T-helper 9 cell (primary cell): ENCODE measurements at regions not wholly inside any gene's neighbourhood (a gene's known extent, or its start where the extent isn't known, plus 50 kb on each side); places are given as distances from the start of the nearest gene placed in this dataset.
"Not testable (repeated sequence)": the region's sequence is repeated elsewhere in the genome, so short reads cannot be mapped to it uniquely, and the experiment has no call there.

Source experiments
- DNase-seq: peaks from one replicate; pipeline ENCODE4 v3.0.0-alpha.2; 2020

DNA sequence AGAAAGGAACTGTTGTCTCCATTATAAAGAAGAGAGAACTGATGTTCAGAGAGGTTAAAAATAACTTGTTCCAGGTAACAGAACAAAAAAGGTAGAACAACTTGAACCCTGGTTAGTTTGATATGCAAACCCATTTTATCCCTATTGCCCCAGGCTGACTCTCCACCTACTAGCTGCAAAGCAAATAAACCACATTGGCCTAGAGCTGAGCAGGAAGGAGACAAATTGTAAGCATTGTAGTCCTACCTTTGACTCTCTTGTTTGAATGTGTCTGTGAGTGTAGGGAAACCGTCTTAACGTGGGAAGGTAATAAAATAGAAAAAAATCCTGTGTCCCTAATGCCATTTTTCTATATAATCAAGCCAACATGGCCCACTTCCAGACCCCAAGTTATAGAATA is 126.4 kb downstream of the CCER1 start:
- DNase-seq: no peak

DNA sequence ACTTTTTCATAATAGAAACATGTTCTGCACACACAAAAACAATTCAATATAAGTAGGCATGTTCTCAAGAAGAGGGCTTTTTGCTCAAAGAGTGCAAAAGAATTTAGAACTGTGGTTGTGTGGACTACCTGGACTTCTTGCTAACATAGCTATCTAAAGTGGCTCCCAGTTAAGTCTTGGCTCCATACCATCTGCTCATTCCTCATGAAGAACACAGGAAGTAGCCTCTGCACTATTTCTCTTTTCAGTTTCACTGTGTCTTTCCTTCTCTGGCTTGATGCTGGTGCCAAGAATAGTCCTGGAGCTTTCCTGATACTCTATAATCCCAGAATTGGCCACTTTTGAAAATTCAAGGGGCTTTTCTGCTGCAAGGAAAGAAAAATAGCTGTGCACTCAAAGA is 127.4 kb downstream of the CCER1 start:
- no peak for DNase-seq

DNA sequence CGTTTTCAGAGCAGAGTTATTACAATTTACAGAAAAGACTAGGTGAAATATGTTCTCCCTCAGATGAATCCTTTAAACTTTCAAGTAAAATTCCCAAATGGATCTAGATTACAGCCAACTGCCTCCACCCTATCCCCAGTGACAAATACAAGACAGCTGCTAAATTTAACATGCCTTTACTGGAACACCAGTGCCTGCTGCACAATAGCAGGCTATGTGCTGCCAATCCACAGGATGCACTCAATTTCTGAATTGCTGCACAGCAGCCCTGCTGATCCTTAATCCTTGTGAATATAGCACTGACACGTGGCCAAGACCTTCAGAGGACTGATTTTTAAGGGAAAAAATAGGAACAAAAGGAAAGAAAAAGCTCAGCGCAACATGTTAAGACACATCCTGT is 128.9 kb downstream of the CCER1 start:
- DNase-seq: no peak

DNA sequence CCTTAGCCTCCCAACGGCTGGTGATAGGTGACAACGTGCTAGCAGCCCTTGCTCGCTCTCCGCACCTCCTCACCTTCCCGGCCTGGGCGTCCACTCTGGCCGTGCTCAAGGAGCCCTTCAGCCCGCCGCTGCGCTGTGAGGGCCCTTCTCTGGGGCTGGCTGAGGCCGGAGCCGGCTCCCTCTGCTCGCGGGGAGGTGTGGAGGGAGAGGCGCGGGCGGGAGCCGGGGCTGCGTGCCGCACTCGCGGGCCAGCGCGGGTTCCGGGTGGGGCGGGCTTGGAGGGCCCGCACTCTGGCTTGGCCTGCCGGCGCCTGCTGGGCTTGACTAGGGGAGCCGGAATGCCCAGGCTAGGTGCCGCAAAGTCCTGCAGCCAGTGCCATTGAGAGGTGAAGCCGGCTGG is 131.1 kb downstream of the CCER1 start:
- no peak for DNase-seq

DNA sequence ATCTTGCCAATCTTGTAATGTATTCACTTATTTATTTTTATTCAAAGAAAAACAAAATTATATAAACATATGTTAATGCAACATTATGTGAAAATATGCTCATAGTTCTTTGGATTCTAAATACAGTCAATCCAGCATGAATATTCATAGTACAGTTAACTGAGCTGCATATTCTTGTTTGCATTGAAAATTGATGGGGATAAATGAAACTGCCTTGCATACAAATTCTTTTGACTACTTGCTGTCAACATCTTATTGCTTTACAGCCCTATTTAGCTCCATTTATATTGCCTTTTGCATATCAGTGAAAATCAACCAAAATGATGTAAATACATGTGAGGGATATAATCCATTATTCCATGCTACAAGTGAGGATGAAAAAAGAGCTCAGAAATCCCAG is 135.3 kb downstream of the CCER1 start:
- no peak for DNase-seq

DNA sequence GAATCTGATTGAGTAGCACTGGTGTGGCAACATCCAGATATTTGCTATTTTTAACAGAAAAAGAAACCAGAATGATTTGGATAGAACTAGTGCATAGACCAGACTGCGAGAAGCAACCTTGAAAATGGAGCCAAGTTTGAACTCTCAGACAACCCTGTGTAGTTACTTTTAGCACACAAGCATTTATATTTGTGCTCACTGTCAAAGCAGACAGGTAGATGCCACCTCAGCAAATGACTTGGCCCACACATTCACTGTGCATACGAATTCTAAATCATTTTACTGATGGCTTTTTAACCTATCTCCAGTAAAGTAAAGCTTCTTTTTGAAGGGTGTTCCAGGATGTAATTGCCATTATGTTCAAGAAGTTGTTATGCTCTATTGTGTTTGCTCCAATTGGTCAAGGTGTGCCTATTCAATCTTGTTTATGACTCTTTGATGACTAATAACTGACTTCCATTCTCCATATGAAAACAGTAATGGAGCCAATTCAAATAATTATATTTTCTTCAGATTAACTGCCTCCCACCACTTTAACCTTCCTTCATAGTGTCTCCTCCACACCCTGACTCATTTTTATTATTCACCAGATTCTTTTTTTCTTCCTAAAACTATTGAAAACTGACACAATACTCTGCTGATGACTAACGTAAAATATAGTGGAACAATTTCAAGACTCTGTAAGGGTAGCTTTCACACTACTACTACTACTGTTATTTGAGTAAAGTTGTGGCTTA is 138.5 kb downstream of the CCER1 start:
- DNase-seq: no peak

DNA sequence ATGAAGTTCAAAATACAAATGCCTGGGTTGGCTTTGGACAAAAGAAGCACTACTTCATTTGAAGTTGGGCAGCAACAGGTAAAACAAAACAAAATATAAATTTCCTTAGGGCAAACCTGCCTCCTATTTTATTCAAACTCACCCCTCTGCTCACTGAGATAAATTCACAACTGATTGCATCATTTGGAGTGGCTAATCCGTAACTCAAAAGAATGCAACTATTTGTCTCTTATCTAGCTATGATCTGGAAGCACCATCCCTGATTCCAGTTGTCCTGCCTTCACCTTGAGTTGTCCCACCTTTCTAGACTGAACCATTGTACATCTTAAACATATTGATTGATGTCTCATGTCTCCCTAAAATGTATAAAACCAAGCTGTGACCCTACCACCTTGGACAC is 145.0 kb downstream of the CCER1 start:
- DNase-seq: no peak

DNA sequence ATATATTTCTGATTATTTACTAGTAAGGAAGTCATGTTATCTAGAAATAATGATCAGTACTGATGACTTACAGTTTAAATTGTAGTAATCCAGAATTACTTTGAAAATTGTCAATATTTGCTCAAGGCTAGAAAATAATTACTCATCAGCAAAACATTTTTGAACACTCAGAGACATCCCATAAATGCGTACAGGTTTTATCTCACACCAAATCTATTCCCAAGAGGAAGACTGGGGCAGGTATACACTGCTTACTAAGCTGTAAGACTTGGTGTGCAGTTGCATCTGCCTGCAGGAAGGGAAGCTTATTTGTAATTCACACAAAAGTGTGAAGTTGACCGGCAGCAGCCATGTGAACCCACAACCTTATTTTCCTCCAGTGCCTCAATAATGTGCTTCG is 146.4 kb downstream of the CCER1 start:
- no peak for DNase-seq

DNA sequence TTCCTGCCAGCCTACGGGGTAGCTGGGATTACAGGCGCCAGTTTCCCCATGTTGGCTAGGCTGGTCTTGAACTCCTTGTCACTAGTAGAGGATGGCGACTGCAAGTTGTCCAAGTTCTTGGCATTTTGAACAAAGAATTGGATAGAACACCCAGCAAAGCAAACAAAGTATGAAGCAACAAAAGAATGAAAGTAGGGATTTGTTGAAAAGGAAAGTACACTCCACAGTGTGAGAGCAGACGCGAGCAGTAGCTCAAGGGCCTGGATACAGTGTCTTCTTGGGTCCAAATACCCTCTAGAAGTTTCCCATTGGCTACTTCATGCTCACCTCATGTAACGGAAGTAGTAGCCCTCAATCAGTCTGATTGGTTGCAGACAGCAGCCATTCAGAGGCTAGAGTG is 152.2 kb downstream of the CCER1 start:
- no peak for DNase-seq

DNA sequence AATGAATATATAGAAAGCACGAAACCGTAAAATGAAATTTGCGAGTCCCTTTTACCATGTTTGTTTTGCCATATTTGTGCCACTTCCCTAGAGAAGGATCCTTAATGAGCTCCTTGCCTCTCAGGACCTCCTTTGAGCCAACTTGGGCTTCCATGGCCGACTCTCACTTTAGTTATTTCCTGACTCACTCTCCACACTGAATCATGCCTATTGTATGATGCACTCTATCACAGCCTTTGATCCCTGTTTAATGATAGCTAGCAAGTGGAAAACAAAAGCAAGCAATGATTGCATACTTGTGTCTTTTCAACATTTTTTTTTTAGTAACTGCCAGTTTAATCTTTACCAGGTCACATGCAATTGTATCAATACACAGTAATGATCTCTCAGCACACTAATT is 153.2 kb downstream of the CCER1 start:
- DNase-seq: no peak

DNA sequence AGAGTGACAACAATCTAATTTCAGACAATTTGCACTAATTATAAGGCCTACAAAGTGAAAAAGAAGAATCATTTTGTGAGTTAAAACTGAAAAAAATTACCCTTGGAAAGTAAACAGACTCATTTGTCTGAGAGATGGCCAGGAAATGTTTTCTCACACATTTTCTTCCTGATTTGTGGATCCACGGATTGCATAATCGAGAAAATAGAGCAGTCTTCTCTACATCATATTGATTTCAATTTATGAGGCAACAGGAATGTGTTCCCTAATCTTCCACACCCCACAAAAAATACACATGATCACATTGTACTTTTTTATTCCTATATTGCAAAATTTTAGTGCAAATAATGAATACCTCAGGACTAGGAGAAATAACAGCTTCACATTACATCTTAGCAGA is 160.8 kb downstream of the CCER1 start:
- DNase-seq: no peak

DNA sequence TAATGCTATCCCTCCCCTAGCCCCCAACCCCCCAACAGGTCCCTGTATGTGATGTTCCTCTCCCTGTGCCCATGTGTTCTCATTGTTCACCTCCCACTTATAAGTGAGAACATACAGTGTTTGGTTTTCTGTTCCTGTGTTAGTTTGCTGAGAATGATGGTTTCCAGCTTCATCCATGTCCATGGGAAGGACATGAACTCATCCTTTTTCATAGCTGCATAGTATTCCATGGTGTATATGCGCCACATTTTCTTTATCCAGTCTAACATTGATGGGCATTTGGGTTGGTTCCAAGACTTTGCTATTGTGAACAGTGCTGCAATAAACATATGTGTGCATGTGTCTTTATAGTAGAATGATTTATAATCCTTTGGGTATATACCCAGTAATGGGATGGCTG is 162.3 kb downstream of the CCER1 start:
- not testable (repeated sequence) for DNase-seq

DNA sequence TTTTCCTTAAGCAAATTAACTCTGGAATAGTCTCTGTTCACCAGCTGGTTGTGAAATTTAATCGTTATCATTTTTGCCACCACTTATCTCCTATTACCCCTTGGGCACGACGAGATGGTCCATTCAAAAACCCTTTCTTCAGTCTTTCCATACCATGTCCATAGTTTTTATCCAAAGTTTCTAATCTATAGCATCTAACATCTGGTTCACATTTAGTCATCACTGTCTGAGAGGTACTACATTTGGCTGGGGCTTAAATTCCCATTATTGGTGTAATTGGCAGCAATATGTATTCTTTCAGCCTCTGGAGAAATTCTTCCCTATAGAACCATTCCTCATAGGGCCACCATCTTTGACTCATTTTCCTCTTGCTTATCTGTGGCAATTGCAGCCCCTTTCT is 163.5 kb downstream of the CCER1 start:
- no peak for DNase-seq

DNA sequence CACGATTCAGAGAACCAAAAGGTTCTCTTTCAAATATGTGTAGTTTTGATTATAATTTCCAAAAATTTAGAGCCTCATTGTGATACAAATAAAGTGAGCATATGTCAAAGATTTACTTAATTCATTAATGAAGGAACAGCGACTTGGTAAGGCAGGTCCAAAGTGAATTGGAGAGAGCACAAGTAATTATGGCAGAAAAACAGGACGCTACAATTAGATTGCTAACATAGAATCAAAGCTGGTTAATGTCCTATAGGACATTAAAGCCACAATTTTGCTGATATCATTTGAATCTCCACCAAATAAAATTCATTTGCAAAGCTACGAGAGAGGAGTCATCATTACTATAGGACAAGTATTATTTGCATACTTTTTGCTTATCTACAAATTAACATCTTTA is 164.2 kb downstream of the CCER1 start:
- DNase-seq: no peak

DNA sequence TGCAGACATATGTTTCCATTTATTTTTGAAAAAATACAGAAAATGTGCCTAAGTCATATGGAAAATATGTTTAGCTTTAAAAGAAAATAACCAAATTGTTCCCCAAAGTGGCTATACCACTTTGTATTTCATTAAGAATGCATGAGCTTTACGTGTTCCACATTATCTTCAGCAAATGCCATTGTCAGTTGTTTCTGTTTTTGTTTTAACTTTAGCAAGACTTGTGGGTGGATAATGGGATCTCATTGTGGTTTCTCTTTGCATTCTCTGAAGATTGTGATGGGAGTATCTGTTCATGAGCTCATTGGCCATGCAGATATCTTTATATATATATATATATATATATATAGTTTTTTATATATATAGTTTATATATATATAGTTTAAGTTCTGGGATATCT is 181.5 kb downstream of the CCER1 start:
- no peak for DNase-seq

DNA sequence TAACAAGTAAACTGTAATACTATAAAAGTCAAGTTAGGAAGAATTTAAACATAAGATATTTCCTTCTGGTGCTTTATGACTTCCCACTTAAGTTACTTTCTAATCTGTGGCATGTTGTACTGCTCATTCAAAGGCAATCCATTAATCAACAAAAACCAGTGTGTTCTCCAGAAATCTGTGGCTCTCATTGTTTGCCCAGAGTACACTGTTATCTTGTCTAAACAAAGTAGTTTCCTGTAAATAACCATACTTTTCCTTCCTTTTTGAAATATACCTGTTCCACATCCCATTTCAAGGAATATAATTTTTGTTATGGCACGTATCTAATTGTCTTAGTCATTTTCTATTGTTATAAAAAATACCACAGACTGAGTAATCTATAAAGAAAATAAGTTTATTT is 184.1 kb downstream of the CCER1 start:
- no peak for DNase-seq

DNA sequence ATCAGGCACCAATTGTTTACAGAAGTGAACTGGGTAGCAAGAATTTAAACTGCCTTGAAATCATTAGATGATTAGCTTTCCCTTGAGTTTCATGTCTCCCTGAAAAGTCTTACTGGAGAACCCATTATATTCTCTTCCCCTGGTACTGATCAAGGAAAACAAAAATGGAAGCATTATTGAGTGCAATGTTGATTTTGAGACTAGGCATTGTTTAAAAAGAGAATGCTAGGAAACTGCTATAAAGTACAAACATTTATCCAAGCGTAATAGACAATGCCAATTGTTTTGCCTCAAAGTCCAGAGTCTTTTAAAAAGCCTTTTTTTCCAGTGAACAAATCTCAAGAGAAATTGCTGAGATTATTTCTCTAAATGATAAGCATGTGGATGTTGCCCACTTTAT is 197.0 kb downstream of the CCER1 start:
- no peak for DNase-seq

DNA sequence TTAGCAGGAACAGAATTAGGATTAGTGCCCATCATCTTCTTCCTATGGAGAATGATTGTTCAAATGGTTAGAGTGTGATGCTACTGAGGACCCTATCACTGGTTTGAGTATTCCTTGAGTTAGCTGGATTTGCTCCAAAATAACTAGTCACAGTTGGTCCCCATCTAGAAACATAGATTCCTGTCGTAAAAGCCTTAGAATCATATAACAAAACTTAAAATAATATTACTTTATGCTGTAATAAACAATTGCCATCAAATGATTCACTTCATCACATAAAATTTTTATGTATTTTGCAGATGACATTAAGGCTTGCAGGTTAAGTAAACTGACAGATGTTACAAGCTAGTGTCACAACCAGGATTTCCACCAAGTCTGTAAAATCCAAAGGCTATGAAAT is 209.8 kb downstream of the CCER1 start:
- no peak for DNase-seq

DNA sequence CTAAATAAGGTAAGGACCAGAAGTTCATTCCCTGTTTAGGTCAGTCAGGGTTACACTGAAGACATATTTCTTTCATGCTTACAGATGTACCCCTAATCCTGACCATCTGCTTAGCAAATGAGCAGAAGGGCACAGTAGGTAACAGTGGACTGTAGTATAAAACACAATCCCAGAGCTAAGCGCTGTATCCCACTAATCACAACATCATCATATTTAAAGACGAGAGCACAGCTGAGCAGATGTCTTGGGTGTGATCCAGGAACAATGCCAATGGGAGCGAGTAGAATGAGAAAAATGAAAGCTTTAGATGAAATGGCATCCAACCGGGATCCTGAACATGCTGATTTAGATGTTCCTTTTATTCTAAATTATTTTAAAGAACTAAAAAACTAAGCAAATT is 213.4 kb downstream of the CCER1 start:
- no peak for DNase-seq

DNA sequence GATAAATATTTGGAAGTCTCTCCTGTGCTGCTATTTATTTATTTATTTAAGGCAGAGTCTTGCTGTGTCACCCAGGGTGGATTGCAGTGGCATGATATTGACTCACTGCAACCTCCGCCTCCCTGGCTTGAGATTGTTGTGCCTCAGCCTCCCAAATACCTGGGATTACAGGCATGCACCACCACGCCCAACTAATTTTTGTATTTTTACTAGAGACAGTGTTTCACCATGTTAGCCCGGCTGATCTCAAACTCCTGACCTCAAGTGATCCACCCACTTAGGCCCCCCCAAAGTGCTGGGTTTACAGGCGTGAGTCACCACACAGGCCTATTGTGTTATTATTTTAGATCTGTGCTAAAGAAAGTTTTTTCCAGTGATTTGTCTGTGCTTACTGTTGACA is 225.2 kb downstream of the CCER1 start:
- DNase-seq: no peak

DNA sequence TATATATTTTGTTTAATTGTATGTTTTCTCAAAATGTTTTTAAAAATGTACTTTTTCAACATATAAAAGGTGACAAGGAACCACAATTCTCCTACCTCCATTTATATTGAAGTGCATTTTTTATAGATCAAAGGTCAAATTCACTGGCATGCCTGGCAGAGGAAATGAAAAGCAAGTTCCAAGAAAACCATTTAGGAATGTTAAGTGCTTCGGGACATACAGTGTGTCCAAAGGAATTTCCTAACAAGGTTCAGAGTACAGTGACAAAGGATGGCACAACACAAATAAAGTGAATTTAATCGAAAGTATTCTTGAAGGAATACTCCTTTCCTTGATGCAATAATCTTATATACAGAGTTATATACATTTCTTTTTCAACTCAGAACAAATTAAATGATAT is 242.3 kb downstream of the CCER1 start:
- no peak for DNase-seq

DNA sequence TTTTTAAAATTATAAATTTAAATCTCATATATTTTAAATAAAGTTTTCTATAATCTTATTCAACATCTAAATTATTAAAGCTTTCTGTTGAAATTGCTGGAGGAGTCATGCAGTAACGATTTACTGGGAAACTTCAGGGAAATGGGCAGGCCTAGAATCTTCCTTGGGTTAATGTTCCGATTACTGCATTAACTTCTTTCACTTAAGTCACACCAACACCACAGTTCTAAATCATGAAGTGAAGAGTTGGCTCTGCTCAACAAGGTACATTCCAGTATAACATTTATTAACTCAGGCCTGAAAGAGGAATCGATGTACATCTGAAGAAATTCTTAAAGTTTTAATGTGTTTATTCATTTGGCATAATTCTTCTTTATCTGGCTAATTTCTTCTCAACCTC is 244.3 kb downstream of the CCER1 start:
- no peak for DNase-seq

DNA sequence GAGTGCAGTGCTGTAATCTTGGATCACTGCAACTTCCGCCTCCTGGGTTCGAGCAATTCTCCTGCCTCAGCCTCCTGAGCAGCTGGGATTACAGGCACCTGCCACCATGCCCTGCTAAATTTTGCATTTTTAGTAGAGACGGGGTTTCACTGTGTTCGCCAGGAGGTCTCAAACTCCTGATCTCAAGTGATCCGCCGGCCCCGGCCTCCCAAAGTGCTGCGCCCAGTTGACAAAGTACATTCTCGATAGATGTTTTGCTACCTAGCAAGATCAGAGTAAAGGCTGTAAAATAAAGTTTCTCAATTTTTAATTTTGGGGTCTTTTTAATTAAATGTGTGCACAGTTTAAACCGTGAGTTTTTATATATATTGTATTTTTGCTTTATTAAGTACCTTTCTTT is 248.9 kb downstream of the CCER1 start:
- no peak for DNase-seq

DNA sequence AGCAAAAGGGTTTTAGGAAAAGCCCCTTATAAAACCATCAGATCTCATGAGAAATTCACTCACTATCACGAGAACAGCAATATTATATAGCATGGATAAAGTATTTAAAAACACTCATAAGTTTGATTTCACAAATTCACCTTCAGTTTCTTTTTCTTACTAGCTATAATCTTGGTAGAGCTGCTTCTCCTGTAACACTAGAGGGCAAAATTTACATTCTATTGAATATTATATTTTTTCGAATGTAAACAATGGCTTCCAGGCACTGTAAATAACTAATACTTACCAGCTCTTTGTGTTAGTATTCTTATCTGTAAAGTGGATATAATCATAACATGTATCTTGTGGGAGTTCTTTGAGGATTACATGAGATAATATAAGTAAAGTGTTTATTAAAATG is 259.6 kb downstream of the CCER1 start:
- no peak for DNase-seq

DNA sequence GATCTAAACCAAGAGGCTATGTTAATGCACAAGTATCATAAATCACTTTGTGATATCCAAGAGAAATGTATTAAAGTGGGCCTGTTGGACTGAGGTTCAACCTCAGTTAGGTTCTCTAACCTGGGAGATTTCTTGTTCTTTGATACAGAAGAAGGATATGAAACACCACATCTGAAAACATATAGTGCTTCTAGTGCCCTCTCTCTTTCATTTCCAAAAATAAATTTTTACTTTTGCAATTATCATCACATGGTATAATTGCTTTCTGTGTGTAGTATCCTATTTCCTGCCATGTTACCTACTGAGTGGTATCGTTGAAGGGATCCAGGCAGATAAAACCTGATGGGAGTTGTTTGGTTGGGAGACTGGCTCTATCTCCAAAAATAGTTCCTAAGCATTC is 264.9 kb downstream of the CCER1 start:
- DNase-seq: no peak

DNA sequence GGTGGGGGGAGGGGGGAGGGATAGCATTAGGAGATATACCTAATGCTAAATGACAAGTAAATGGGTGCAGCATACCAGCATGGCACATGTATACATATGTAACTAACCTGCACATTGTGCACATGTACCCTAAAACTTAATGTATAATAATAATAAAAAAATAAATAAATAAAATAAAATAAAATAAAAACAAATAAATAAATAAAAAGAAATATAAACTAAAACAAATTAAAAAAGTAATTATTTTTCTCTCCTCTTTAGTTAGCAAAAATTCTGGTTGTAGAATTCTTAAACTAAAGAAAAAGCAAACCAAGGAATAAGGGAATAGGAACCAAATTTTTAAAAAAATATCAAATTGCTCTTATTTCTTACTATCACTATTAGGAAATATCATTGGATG is 267.3 kb downstream of the CCER1 start:
- not testable (repeated sequence) for DNase-seq
